H9 (cell line): ENCODE measurements at regions not wholly inside any gene's neighbourhood (a gene's known extent, or its start where the extent isn't known, plus 50 kb on each side); places are given as distances from the start of the nearest gene placed in this dataset.

Source experiments
- DNase-seq: peaks from one replicate; pipeline ENCODE4 v3.0.0-alpha.2; 2017
- H2AFZ ChIP-seq: one replicate; pipeline ENCODE4 v1.6.1; 2013; ENCODE audit warnings: mild to moderate bottlenecking, low read length, control low read depth, moderate library complexity
- H2AK5ac ChIP-seq: 2 replicates; pipeline ENCODE4 v1.6.1; 2013; ENCODE audit warnings: low read length, control low read depth, mixed read lengths; ENCODE audit not compliant: insufficient read length
- H2BK120ac ChIP-seq: one replicate; pipeline ENCODE4 v1.6.1; 2013; ENCODE audit warnings: low read depth, mild to moderate bottlenecking, low read length, control low read depth, inconsistent platforms; ENCODE audit not compliant: poor library complexity, severe bottlenecking
- H2BK12ac ChIP-seq: 2 replicates; pipeline ENCODE4 v1.6.1; 2013; ENCODE audit warnings: low read length, control low read depth, mixed read lengths, low read depth; ENCODE audit not compliant: insufficient read length
- H2BK15ac ChIP-seq: 2 replicates; pipeline ENCODE4 v1.6.1; 2013; ENCODE audit warnings: low read depth, low read length, control low read depth
- H2BK20ac ChIP-seq: one replicate; pipeline ENCODE4 v1.6.1; 2013; ENCODE audit warnings: low read depth, mild to moderate bottlenecking, low read length, control low read depth, inconsistent platforms; ENCODE audit not compliant: poor library complexity, severe bottlenecking
- H2BK5ac ChIP-seq: 2 replicates; pipeline ENCODE4 v1.6.1; 2013; ENCODE audit warnings: low read length, control low read depth, mixed read lengths; ENCODE audit not compliant: insufficient read length
- H3K14ac ChIP-seq: 2 replicates; pipeline ENCODE4 v1.6.1; 2013; ENCODE audit warnings: low read length, control low read depth; ENCODE audit not compliant: insufficient read depth
- H3K18ac ChIP-seq: 2 replicates; pipeline ENCODE4 v1.6.1; 2013; ENCODE audit warnings: low read depth, mild to moderate bottlenecking, mixed read lengths, low read length, control low read depth; ENCODE audit not compliant: insufficient read length
- H3K23ac ChIP-seq: 2 replicates; pipeline ENCODE4 v1.6.1; 2013; ENCODE audit warnings: low read length, control low read depth, mixed read lengths, low read depth; ENCODE audit not compliant: insufficient read length
- H3K23me2 ChIP-seq: 2 replicates; pipeline ENCODE4 v1.6.1; 2013; ENCODE audit warnings: low read depth, mild to moderate bottlenecking, mixed read lengths, low read length, control low read depth; ENCODE audit not compliant: insufficient read length, poor library complexity, severe bottlenecking
- H3K27ac ChIP-seq: 2 replicates; pipeline ENCODE4 v1.5.1; 2013; ENCODE audit warnings: low read length, control low read depth, mixed read lengths, low read depth; ENCODE audit not compliant: insufficient read length
- H3K27me3 ChIP-seq: 2 replicates; pipeline ENCODE4 v1.6.1; 2013; ENCODE audit warnings: low read length, control low read depth, inconsistent platforms; ENCODE audit not compliant: insufficient read depth
- H3K4ac ChIP-seq: 2 replicates; pipeline ENCODE4 v1.6.1; 2013; ENCODE audit warnings: low read depth, mild to moderate bottlenecking, control low read depth, inconsistent platforms, low read length, moderate library complexity
- H3K4me1 ChIP-seq: 2 replicates; pipeline ENCODE4 v1.6.1; 2013; ENCODE audit warnings: low read length, control low read depth, inconsistent platforms; ENCODE audit not compliant: insufficient read depth
- H3K4me2 ChIP-seq: 2 replicates; pipeline ENCODE4 v1.6.1; 2013; ENCODE audit warnings: low read length, control low read depth, mixed read lengths; ENCODE audit not compliant: insufficient read length, insufficient read depth
- H3K56ac ChIP-seq: 2 replicates; pipeline ENCODE4 v1.6.1; 2013; ENCODE audit warnings: low read depth, mild to moderate bottlenecking, mixed read lengths, low read length, control low read depth; ENCODE audit not compliant: insufficient read length
- H3K79me1 ChIP-seq: 2 replicates; pipeline ENCODE4 v1.6.1; 2013; ENCODE audit warnings: low read depth, mild to moderate bottlenecking, moderate library complexity, low read length, control low read depth, inconsistent platforms; ENCODE audit not compliant: insufficient read depth, poor library complexity, severe bottlenecking
- H3K79me2 ChIP-seq: 2 replicates; pipeline ENCODE4 v1.6.1; 2013; ENCODE audit warnings: low read length, control low read depth, inconsistent platforms; ENCODE audit not compliant: insufficient read depth
- H3K9ac ChIP-seq: 2 replicates; pipeline ENCODE4 v1.6.1; 2013; ENCODE audit warnings: low read length, control low read depth, mixed read lengths; ENCODE audit not compliant: insufficient read length; ENCODE audit errors: extremely low read depth
- H3K9me3 ChIP-seq: one replicate; pipeline ENCODE4 v1.6.1; 2013; ENCODE audit warnings: low read depth, low read length, inconsistent platforms; ENCODE audit not compliant: control insufficient read depth
- H3T11ph ChIP-seq: one replicate; pipeline ENCODE4 v1.6.1; 2013; ENCODE audit warnings: mild to moderate bottlenecking, low read length, control low read depth, inconsistent platforms
- H4K20me1 ChIP-seq: one replicate; pipeline ENCODE4 v1.6.1; 2013; ENCODE audit not compliant: control insufficient read depth, insufficient read length, insufficient read depth
- H4K5ac ChIP-seq: 2 replicates; pipeline ENCODE4 v1.6.1; 2013; ENCODE audit warnings: low read depth, mild to moderate bottlenecking, mixed read lengths, low read length, control low read depth; ENCODE audit not compliant: insufficient read length
- H4K8ac ChIP-seq: replicated peaks from 2 replicates; pipeline ENCODE4 v1.6.1; 2013; ENCODE audit warnings: low read length, control low read depth, mixed read lengths, low read depth; ENCODE audit not compliant: insufficient read length
- H4K91ac ChIP-seq: 2 replicates; pipeline ENCODE4 v1.6.1; 2013; ENCODE audit warnings: low read depth, mild to moderate bottlenecking, moderate library complexity, mixed read lengths, low read length, control low read depth; ENCODE audit not compliant: insufficient read length
- H3K27ac Mint-ChIP-seq, 3 experiments: 2 replicates in 2 of 3; 3 replicates in 1 of 3; pipeline ENCODE4 v1.8.0; 2020 to 2021; ENCODE audit warnings: mixed read lengths in 3 of 3, mild to moderate bottlenecking in 1 of 3, moderate library complexity in 1 of 3
- H3K27me3 Mint-ChIP-seq: 2 replicates; pipeline ENCODE4 v1.8.0; 2021; ENCODE audit warnings: low read depth, mild to moderate bottlenecking, moderate library complexity, mixed read lengths
- H3K36me3 Mint-ChIP-seq, 3 experiments: 2 replicates in 2 of 3; 3 replicates in 1 of 3; pipeline ENCODE4 v1.8.0; 2020 to 2021; ENCODE audit warnings: low read depth in 3 of 3, mixed read lengths in 3 of 3; ENCODE audit not compliant: insufficient read depth in 1 of 3
- H3K4me1 Mint-ChIP-seq, 2 experiments: 2 replicates each; pipeline ENCODE4 v1.8.0; 2020; ENCODE audit warnings: mixed read lengths in 2 of 2
- H3K4me3 Mint-ChIP-seq, 2 experiments: 2 replicates in 1 of 2; 3 replicates in 1 of 2; pipeline ENCODE4 v1.8.0; 2020 to 2021; ENCODE audit warnings: mild to moderate bottlenecking in 2 of 2, mixed read lengths in 2 of 2, moderate library complexity in 1 of 2
- H3K9me3 Mint-ChIP-seq, 2 experiments: 2 replicates in 1 of 2; 3 replicates in 1 of 2; pipeline ENCODE4 v1.8.0; 2020; ENCODE audit warnings: mild to moderate bottlenecking in 2 of 2, mixed read lengths in 2 of 2, moderate library complexity in 1 of 2
- CTCF ChIP-seq: fragments of 200-600 bp; sonication (generic); conservative IDR thresholded peaks from 3 replicates; pipeline ENCODE4 v1.8.0; 2021; ENCODE audit warnings: antibody characterized with exemption, mild to moderate bottlenecking
- WGBS: extraction: QIAGEN DNeasy Blood & Tissue Kit; methylation state at CpG from one replicate; pipeline ENCODE4 v1.1.7; 2013; ENCODE audit warnings: missing lambda C conversion rate, low lambda C conversion rate, mixed read lengths; ENCODE audit not compliant: insufficient read length; ENCODE audit errors: extremely low coverage; 5-methylcytosine and 5-hydroxymethylcytosine counted together

GRCh38 chr5:125720721-125721120, 702.5 kb upstream of the GRAMD2B start:
- H4K20me1 ChIP-seq: no peaks in the 10 kb centered on the region
- H3K4ac ChIP-seq: no peak overlapping the region
- no peak overlapping the region for H2AFZ ChIP-seq

More at GRCh38 chr5:125720721-125721120, 702.5 kb upstream of the GRAMD2B start:
- H4K8ac ChIP-seq: no peak overlapping the region
- Mint-ChIP-seq H3K4me1 (peaks cover 11 to 18% of the 10 kb centered on the region in 2 experiments), H3K4me3 (no peak overlapping the region), H3K27me3 (no peaks in the 10 kb centered on the region), H3K9me3 (no peaks in the 10 kb centered on the region), H3K36me3 (no peaks in the 10 kb centered on the region), H3K27ac (no peak overlapping the region)
- H3K27me3 ChIP-seq: no peaks in the 10 kb centered on the region
- no peaks in the 10 kb centered on the region for H3K23me2 ChIP-seq
- no peak overlapping the region for H3K18ac ChIP-seq
- no peak overlapping the region for H2BK15ac ChIP-seq
- no peak overlapping the region for H2BK120ac ChIP-seq
- H2AK5ac ChIP-seq: no peak overlapping the region
- no peak overlapping the region for H2BK20ac ChIP-seq
- H3K23ac ChIP-seq: no peak overlapping the region
- H3K4me1 ChIP-seq: peaks cover 5% of the 10 kb centered on the region; the same call in 1 of the 2 replicates
- no peak overlapping the region for H4K5ac ChIP-seq
- WGBS: no CpG with 5 or more reads among the region's 1 CpG
- H4K91ac ChIP-seq: no peak overlapping the region
- DNase-seq: no peak
- no peak overlapping the region for H2BK12ac ChIP-seq
- H2BK5ac ChIP-seq: no peak overlapping the region
- H3K79me1 ChIP-seq: no peaks in the 10 kb centered on the region
- H3K4me2 ChIP-seq: no peak overlapping the region
- TF ChIP-seq CTCF: no peak
- H3K27ac ChIP-seq: no peak overlapping the region
- H3K9ac ChIP-seq: no peak overlapping the region
- no peak overlapping the region for H3K14ac ChIP-seq
- H3K9me3 ChIP-seq: no peaks in the 10 kb centered on the region
- H3T11ph ChIP-seq: no peak overlapping the region
- no peaks in the 10 kb centered on the region for H3K79me2 ChIP-seq
- H3K56ac ChIP-seq: no peak overlapping the region
